NB4 (cell line): ENCODE measurements at regions not wholly inside any gene's neighbourhood (a gene's known extent, or its start where the extent isn't known, plus 50 kb on each side); places are given as distances from the start of the nearest gene placed in this dataset.

ENCODE experiments used
- POLR2A ChIP-seq: IDR thresholded peaks from 2 replicates; pipeline ENCODE4 v1.6.1; 2011; ENCODE audit warnings: mild to moderate bottlenecking; ENCODE audit not compliant: insufficient read length; ENCODE audit errors: extremely low read depth
- TF ChIP-seq, protein P1 (sequence below): IDR thresholded peaks from one replicate; pipeline ENCODE4 v1.5.1; 2012; ENCODE audit warnings: low read depth, low read length

- TF ChIP-seq POLR2A = no peak
- TF ChIP-seq, protein P1, sequence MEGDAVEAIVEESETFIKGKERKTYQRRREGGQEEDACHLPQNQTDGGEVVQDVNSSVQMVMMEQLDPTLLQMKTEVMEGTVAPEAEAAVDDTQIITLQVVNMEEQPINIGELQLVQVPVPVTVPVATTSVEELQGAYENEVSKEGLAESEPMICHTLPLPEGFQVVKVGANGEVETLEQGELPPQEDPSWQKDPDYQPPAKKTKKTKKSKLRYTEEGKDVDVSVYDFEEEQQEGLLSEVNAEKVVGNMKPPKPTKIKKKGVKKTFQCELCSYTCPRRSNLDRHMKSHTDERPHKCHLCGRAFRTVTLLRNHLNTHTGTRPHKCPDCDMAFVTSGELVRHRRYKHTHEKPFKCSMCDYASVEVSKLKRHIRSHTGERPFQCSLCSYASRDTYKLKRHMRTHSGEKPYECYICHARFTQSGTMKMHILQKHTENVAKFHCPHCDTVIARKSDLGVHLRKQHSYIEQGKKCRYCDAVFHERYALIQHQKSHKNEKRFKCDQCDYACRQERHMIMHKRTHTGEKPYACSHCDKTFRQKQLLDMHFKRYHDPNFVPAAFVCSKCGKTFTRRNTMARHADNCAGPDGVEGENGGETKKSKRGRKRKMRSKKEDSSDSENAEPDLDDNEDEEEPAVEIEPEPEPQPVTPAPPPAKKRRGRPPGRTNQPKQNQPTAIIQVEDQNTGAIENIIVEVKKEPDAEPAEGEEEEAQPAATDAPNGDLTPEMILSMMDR = no peak
These were observed 51.7 kb upstream of the SORCS3 start for GRCh38 chr10:104589431-104589830.
